CD8-positive, alpha-beta memory T cell (primary cell): ENCODE measurements at regions not wholly inside any gene's neighbourhood (a gene's known extent, or its start where the extent isn't known, plus 50 kb on each side); places are given as distances from the start of the nearest gene placed in this dataset.

ENCODE experiments used
- CTCF ChIA-PET: fragments of 350-600 bp; sonication (Branson Sonifier 250); formaldehyde crosslinking; loops from one replicate; lab custom pipeline; 2021; ENCODE audit warnings: antibody characterized with exemption; lab: Charles Lee
- POLR2A ChIA-PET: fragments of 350-600 bp; sonication (Branson Sonifier 250); formaldehyde crosslinking; loops from one replicate; lab custom pipeline; 2021; ENCODE audit warnings: antibody characterized with exemption; lab: Charles Lee
- DNase-seq, 5 donors: peaks; one replicate each; pipeline versions ENCODE4 v3.0.0 to v3.0.0-alpha.2; 2020 to 2022; ENCODE audit warnings: mixed read lengths in 1 of 5
- H3K27ac ChIP-seq: one replicate; pipeline ENCODE4 v1.7.0; 2013; ENCODE audit warnings: low read depth, mild to moderate bottlenecking, low read length, moderate library complexity
- H3K27me3 ChIP-seq: 2 replicates; pipeline ENCODE4 v1.7.0; 2013; ENCODE audit warnings: low read length, mild to moderate bottlenecking; ENCODE audit not compliant: insufficient read depth, poor library complexity, severe bottlenecking
- H3K36me3 ChIP-seq: 2 replicates; pipeline ENCODE4 v1.7.0; 2013; ENCODE audit warnings: mild to moderate bottlenecking, low read length, moderate library complexity; ENCODE audit not compliant: insufficient read depth
- H3K4me1 ChIP-seq: 2 replicates; pipeline ENCODE4 v1.7.0; 2013; ENCODE audit warnings: mild to moderate bottlenecking, low read length, moderate library complexity; ENCODE audit not compliant: insufficient read depth
- H3K4me3 ChIP-seq: 2 replicates; pipeline ENCODE4 v1.7.0; 2013; ENCODE audit warnings: mild to moderate bottlenecking, low read length
- H3K9me3 ChIP-seq: 2 replicates; pipeline ENCODE4 v1.7.0; 2013; ENCODE audit warnings: mild to moderate bottlenecking, low read length
- H3K27ac Mint-ChIP-seq, 8 donors: one replicate each; pipeline ENCODE4 v1.8.0; 2020 to 2021; ENCODE audit warnings: mixed read lengths in 8 of 8, mild to moderate bottlenecking in 6 of 8, inconsistent platforms in 3 of 8, moderate library complexity in 3 of 8
- H3K27me3 Mint-ChIP-seq, 2 donors: one replicate each; pipeline ENCODE4 v1.8.0; 2020 to 2021; ENCODE audit warnings: mixed read lengths in 2 of 2, mild to moderate bottlenecking in 1 of 2, moderate library complexity in 1 of 2
- H3K36me3 Mint-ChIP-seq, 3 donors: one replicate each; pipeline ENCODE4 v1.8.0; 2020 to 2021; ENCODE audit warnings: mixed read lengths in 3 of 3, inconsistent platforms in 1 of 3, mild to moderate bottlenecking in 1 of 3
- H3K4me1 Mint-ChIP-seq, 3 donors: one replicate each; pipeline ENCODE4 v1.8.0; 2020 to 2021; ENCODE audit warnings: mixed read lengths in 3 of 3, inconsistent platforms in 1 of 3, mild to moderate bottlenecking in 1 of 3
- H3K4me3 Mint-ChIP-seq, 7 donors: one replicate each; pipeline ENCODE4 v1.8.0; 2020 to 2021; ENCODE audit warnings: mixed read lengths in 7 of 7, mild to moderate bottlenecking in 6 of 7, moderate library complexity in 4 of 7, inconsistent platforms in 2 of 7
- H3K9me3 Mint-ChIP-seq, 5 donors: one replicate each; pipeline ENCODE4 v1.8.0; 2020 to 2022; ENCODE audit warnings: mixed read lengths in 5 of 5, mild to moderate bottlenecking in 3 of 5, moderate library complexity in 2 of 5, inconsistent platforms in 1 of 5

GRCh38 chr13:64782466-64782865 is 2447.7 kb downstream of the PCDH9 start:
- ChIA-PET CTCF (no interaction called here), POLR2A (no interaction called here)
- DNase-seq: no peak
- Mint-ChIP-seq H3K4me3 (no peak overlapping the region), H3K36me3 (no peaks in the 10 kb centered on the region), H3K9me3 (peaks cover 7 to 22% (median 10%) of the 10 kb centered on the region in 5 donors), H3K4me1 (no peaks in the 10 kb centered on the region), H3K27ac (no peak overlapping the region), H3K27me3 (no peaks in the 10 kb centered on the region)
- Histone ChIP-seq H3K9me3 (no peaks in the 10 kb centered on the region), H3K36me3 (no peaks in the 10 kb centered on the region), H3K27me3 (no peaks in the 10 kb centered on the region), H3K27ac (no peak overlapping the region), H3K4me1 (no peaks in the 10 kb centered on the region), H3K4me3 (no peak overlapping the region)

GRCh38 chr13:64778002-64778401 is 2452.1 kb downstream of the PCDH9 start:
- H3K36me3 Mint-ChIP-seq: no peaks in the 10 kb centered on the region
- no peaks in the 10 kb centered on the region for H3K4me1 Mint-ChIP-seq
- ChIA-PET CTCF (no interaction called here), POLR2A (no interaction called here)
- Histone ChIP-seq H3K36me3 (no peaks in the 10 kb centered on the region), H3K4me3 (no peak overlapping the region), H3K27ac (no peak overlapping the region), H3K4me1 (no peaks in the 10 kb centered on the region), H3K27me3 (no peaks in the 10 kb centered on the region), H3K9me3 (no peaks in the 10 kb centered on the region)
- no peak overlapping the region for H3K4me3 Mint-ChIP-seq
- H3K9me3 Mint-ChIP-seq: peaks cover 3 to 28% (median 12%) of the 10 kb centered on the region in 5 donors
- H3K27ac Mint-ChIP-seq: no peak overlapping the region
- DNase-seq: no peak
- H3K27me3 Mint-ChIP-seq: no peaks in the 10 kb centered on the region

GRCh38 chr13:64774915-64775314 is 2455.2 kb downstream of the PCDH9 start:
- Histone ChIP-seq H3K9me3 (no peaks in the 10 kb centered on the region), H3K4me1 (no peaks in the 10 kb centered on the region), H3K4me3 (no peak overlapping the region), H3K27ac (no peak overlapping the region), H3K27me3 (no peaks in the 10 kb centered on the region), H3K36me3 (no peaks in the 10 kb centered on the region)
- POLR2A ChIA-PET: no interaction called here
- Mint-ChIP-seq H3K27ac (no peak overlapping the region), H3K27me3 (no peaks in the 10 kb centered on the region), H3K4me3 (no peak overlapping the region), H3K9me3 (peaks cover 6 to 42% (median 10%) of the 10 kb centered on the region in 5 donors), H3K36me3 (no peaks in the 10 kb centered on the region), H3K4me1 (no peaks in the 10 kb centered on the region)
- no peak for DNase-seq
- CTCF ChIA-PET: no interaction called here

GRCh38 chr13:64770743-64771142 is 2459.4 kb downstream of the PCDH9 start:
- H3K36me3 Mint-ChIP-seq: no peaks in the 10 kb centered on the region
- DNase-seq: no peak
- Histone ChIP-seq H3K9me3 (peaks cover 2% of the 10 kb centered on the region), H3K27me3 (no peaks in the 10 kb centered on the region), H3K36me3 (no peaks in the 10 kb centered on the region), H3K4me3 (no peak overlapping the region), H3K4me1 (no peaks in the 10 kb centered on the region), H3K27ac (no peak overlapping the region)
- no peak overlapping the region for H3K27ac Mint-ChIP-seq
- H3K4me3 Mint-ChIP-seq: no peak overlapping the region
- no peaks in the 10 kb centered on the region for H3K27me3 Mint-ChIP-seq
- no peaks in the 10 kb centered on the region for H3K4me1 Mint-ChIP-seq
- POLR2A ChIA-PET: no interaction called here
- CTCF ChIA-PET: no interaction called here
- H3K9me3 Mint-ChIP-seq: peaks cover 6 to 29% (median 9%) of the 10 kb centered on the region in 5 donors

- Histone ChIP-seq H3K9me3 (peaks cover 3% of the 10 kb centered on the region), H3K4me1 (no peaks in the 10 kb centered on the region), H3K27ac (no peak overlapping the region), H3K36me3 (no peaks in the 10 kb centered on the region), H3K4me3 (no peak overlapping the region), H3K27me3 (no peaks in the 10 kb centered on the region)
- H3K9me3 Mint-ChIP-seq: peaks cover 1 to 23% (median 11%) of the 10 kb centered on the region in 5 donors
- DNase-seq: no peak
- ChIA-PET POLR2A (no interaction called here), CTCF (no interaction called here)
- H3K27me3 Mint-ChIP-seq: no peaks in the 10 kb centered on the region
- no peak overlapping the region for H3K4me3 Mint-ChIP-seq
- no peaks in the 10 kb centered on the region for H3K4me1 Mint-ChIP-seq
- no peak overlapping the region for H3K27ac Mint-ChIP-seq
- peaks cover 0 to 1% (median 0%) of the 10 kb centered on the region in 3 donors for H3K36me3 Mint-ChIP-seq
Observed at GRCh38 chr13:64767054-64767453, 2463.1 kb downstream of the PCDH9 start.

GRCh38 chr13:64765636-64766035 is 2464.5 kb downstream of the PCDH9 start:
- no peak overlapping the region for H3K27ac Mint-ChIP-seq
- H3K9me3 Mint-ChIP-seq: peaks cover 1 to 18% (median 11%) of the 10 kb centered on the region in 5 donors
- H3K27me3 ChIP-seq: no peaks in the 10 kb centered on the region
- CTCF ChIA-PET: no interaction called here
- no peaks in the 10 kb centered on the region for H3K4me1 Mint-ChIP-seq
- no peaks in the 10 kb centered on the region for H3K36me3 ChIP-seq
- no peak overlapping the region for H3K27ac ChIP-seq
- H3K4me3 Mint-ChIP-seq: no peak overlapping the region
- H3K36me3 Mint-ChIP-seq: peaks cover 0 to 1% (median 0%) of the 10 kb centered on the region in 3 donors
- H3K27me3 Mint-ChIP-seq: no peaks in the 10 kb centered on the region
- H3K9me3 ChIP-seq: peaks cover 3% of the 10 kb centered on the region
- no peak for DNase-seq
- no peak overlapping the region for H3K4me3 ChIP-seq
- POLR2A ChIA-PET: no interaction called here
- no peaks in the 10 kb centered on the region for H3K4me1 ChIP-seq

GRCh38 chr13:64758521-64759244 is 2471.5 kb downstream of the PCDH9 start:
- Mint-ChIP-seq H3K36me3 (peaks cover 0 to 1% (median 0%) of the 10 kb centered on the region in 3 donors), H3K27ac (no peak overlapping the region), H3K4me1 (no peaks in the 10 kb centered on the region), H3K9me3 (peaks cover 3 to 32% (median 10%) of the 10 kb centered on the region in 5 donors), H3K4me3 (no peak overlapping the region), H3K27me3 (no peaks in the 10 kb centered on the region)
- H3K27ac ChIP-seq: no peak overlapping the region
- DNase-seq: no peak
- H3K27me3 ChIP-seq: no peaks in the 10 kb centered on the region
- no peaks in the 10 kb centered on the region for H3K9me3 ChIP-seq
- no peak overlapping the region for H3K4me3 ChIP-seq
- POLR2A ChIA-PET: no interaction called here
- H3K4me1 ChIP-seq: no peaks in the 10 kb centered on the region
- no peaks in the 10 kb centered on the region for H3K36me3 ChIP-seq
- CTCF ChIA-PET: no interaction called here

- no peak overlapping the region for H3K4me3 Mint-ChIP-seq
Observed at GRCh38 chr13:64756621-64757020, 2473.5 kb downstream of the PCDH9 start.

More at GRCh38 chr13:64756621-64757020, 2473.5 kb downstream of the PCDH9 start:
- H3K9me3 Mint-ChIP-seq: peaks cover 0 to 32% (median 7%) of the 10 kb centered on the region in 5 donors
- H3K9me3 ChIP-seq: no peaks in the 10 kb centered on the region
- no peak overlapping the region for H3K27ac Mint-ChIP-seq
- no peaks in the 10 kb centered on the region for H3K4me1 ChIP-seq
- no peaks in the 10 kb centered on the region for H3K27me3 ChIP-seq
- CTCF ChIA-PET: no interaction called here
- H3K27me3 Mint-ChIP-seq: no peaks in the 10 kb centered on the region
- no peak overlapping the region for H3K4me3 ChIP-seq
- no peaks in the 10 kb centered on the region for H3K4me1 Mint-ChIP-seq
- no peaks in the 10 kb centered on the region for H3K36me3 ChIP-seq
- no peaks in the 10 kb centered on the region for H3K36me3 Mint-ChIP-seq
- no peak for DNase-seq
- H3K27ac ChIP-seq: no peak overlapping the region
- POLR2A ChIA-PET: no interaction called here
